ENCODE measurements at regions not wholly inside any gene's neighbourhood (a gene's known extent, or its start where the extent isn't known, plus 50 kb on each side); places are given as distances from the start of the nearest gene placed in this dataset.

- no peak for DNase-seq
These were observed 50.2 kb upstream of the PRR20G start for GRCh38 chr3:127337911-127338531.
